HEK293T (cell line): ENCODE measurements at regions not wholly inside any gene's neighbourhood (a gene's known extent, or its start where the extent isn't known, plus 50 kb on each side); places are given as distances from the start of the nearest gene placed in this dataset.

Experiments used
- BHLHE40 ChIP-seq: fragments of 450-650 bp; IDR thresholded peaks from 2 replicates; pipeline ENCODE4 v1.6.1; 2016; ENCODE audit warnings: mild to moderate bottlenecking, moderate library complexity, borderline replicate concordance
- ELF4 ChIP-seq: fragments of 450-650 bp; IDR thresholded peaks from 2 replicates; pipeline ENCODE4 v1.6.1; 2017; ENCODE audit warnings: antibody characterized with exemption
- FOXM1 ChIP-seq: fragments of 450-650 bp; IDR thresholded peaks from 2 replicates; pipeline ENCODE4 v1.6.1; 2017; ENCODE audit warnings: mild to moderate bottlenecking, borderline replicate concordance
- HDGF ChIP-seq: fragments of 450-650 bp; IDR thresholded peaks from 2 replicates; pipeline ENCODE4 v1.6.1; 2017; ENCODE audit warnings: antibody characterized with exemption, borderline replicate concordance
- SP1 ChIP-seq: fragments of 450-650 bp; IDR thresholded peaks from 2 replicates; pipeline ENCODE4 v1.6.1; 2017
- TARDBP ChIP-seq: fragments of 450-650 bp; IDR thresholded peaks from 2 replicates; pipeline ENCODE4 v1.6.1; 2016

- no peak for TF ChIP-seq HDGF
- TF ChIP-seq TARDBP = no peak
- TF ChIP-seq ELF4 = no peak
- no peak for TF ChIP-seq SP1
- no peak for TF ChIP-seq BHLHE40
- TF ChIP-seq FOXM1 = no peak
Measured at GRCh38 chr6:23618366-23618765, 507.6 kb upstream of the NRSN1 start.
